HL-60/S4 (cell line): ENCODE measurements at regions not wholly inside any gene's neighbourhood (a gene's known extent, or its start where the extent isn't known, plus 50 kb on each side); places are given as distances from the start of the nearest gene placed in this dataset.
"Not testable (repeated sequence)": the region's sequence is repeated elsewhere in the genome, so short reads cannot be mapped to it uniquely, and the experiment has no call there.

Experiments used
- in situ Hi-C: fragments of 300-500 bp; cut with MboI; formaldehyde crosslinking; loops from 2 replicates; pipeline ENCODE4 v1.14.3; 2022; ENCODE audit warnings: low sequenced_read_pairs

- in situ Hi-C loops, result no loop called here
These were observed 199.0 kb downstream of the RNF144B start for GRCh38 chr6:18586133-18586532.

DNA sequence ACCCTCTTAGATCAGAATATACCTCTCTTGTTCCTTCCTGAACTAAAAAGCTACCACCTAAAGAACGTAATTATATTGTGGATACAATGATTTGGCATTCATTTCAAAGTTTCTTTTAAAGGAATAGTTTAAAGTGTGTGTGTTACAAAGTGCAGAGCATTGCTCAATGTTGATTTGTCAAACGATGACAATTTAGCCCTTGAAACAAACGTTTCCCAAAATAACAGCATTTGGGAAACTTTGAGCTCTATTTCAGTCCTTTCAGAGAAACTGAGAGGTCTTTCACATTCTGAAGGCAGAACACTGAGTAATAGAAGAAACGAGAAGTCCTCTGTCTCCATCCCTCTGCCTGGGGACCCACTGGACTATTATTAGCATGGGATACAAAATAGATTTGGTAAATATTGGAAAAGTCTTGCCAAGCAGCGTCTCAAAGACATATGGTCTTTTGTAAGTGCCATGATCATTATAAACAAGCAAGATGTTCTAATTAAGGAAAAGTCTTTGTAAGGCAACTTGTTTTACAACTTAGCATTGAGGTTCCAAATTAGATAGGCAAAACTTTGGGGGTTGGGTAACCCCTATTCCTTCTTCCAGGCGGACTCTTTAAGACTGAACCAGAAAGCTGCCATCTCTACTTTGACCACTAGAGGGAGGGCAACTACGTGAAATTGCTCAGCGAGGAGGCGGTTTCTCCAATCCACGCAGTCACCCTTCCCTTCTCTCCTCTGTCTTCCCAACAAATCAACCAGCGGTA, 208.8 kb downstream of the RNF144B start:
- in situ Hi-C loops, result no loop called here

DNA sequence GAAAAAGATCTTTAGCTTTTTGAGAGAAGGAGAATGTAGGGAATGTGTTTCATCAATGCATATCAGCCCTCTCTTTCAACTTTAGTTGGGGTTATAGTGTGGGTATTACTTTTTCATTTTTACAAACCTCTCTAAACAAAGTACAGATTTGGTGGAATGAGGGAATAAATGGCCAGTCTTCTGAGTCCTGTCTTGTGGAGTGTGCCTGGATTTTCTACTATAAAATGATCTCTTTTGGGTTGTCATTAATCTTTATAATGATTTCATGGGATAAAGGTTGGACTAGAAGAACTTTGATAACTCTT, 209.3 kb downstream of the RNF144B start:
- in situ Hi-C loops, result no loop called here

DNA sequence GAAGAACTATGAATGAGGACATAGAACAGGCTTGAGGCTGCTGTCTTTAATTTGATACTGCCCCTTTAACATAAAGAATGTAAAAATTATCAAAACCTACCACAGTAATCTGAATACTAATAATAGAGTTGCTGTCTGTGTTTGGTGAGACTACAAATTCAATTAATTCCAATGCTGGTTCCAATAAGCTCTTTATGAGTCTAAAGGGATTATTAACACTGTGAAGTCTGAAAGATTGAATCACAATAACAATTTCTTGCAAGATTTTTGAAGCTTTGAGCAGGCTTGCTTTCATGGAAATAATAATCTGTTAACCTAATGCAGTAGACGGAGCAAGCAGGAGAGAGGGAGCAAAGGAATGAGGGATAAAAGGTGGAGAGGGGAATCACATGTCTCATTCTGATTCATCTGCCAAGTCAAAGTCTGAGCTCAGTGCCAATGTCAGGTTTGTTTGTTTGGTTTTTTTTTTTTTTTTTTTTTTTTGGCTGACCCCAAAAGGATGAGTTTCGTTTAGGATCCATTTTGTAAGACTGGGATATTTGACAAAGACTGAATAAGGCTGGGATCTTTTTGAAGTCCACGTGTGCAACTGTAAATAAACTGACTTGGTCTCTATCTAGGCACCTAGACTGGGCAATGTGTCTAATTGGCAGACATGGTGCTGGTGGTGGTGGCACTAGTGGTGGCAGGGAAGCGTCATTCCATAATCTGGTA, 211.6 kb downstream of the RNF144B start:
- in situ Hi-C loops, result no loop called here

GRCh38 chr6:18600255-18600654, 213.1 kb downstream of the RNF144B start:
- in situ Hi-C loops, result no loop called here

DNA sequence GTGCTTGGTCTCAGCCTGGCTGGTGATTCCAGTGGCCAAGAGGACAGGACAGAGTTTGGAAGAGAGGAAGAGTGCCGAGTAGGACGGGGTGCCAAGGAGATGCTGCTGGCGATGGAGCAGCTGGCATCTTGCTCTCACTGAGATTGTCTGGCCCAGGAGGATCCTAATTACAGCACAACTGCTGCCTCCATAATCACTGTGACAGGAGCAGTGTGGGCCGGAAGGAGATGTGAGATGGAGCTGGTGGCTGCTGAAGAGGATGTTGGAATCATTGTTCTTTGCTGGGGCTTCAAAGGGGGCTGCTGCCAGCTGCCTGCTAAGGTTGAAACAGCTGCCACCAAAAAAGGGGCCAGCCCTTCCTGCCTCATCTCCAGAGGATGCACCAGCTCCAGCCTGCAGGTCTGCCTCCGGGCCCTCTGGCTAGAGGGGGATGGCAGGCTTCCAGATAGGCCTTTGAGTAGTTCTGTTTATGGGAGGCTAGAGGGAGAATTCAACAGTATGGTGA, 214.4 kb downstream of the RNF144B start:
- in situ Hi-C loops, result no loop called here

GRCh38 chr6:18602931-18603330, 215.8 kb downstream of the RNF144B start:
- in situ Hi-C loops, result no loop called here

- in situ Hi-C loops, result no loop called here
These were observed 216.2 kb downstream of the RNF144B start for GRCh38 chr6:18603361-18603760.

DNA sequence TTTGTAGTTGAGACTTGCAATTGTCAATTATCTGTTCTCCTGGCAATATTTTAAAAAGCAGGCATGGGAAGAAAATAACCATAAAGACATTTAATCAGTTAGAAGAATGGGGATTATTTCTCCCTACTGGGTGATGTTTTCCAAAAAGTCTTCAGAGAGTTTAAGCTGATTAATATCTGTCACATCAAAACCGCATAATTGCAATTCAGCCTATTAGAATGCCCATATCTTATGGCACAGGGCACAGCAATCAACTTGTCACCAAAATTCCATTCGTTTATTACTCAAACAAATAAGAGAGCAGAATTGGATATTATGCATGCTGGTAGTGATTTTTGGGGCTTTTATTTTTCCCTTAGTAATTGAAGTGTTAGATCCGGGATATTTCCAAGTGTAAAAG, 218.7 kb downstream of the RNF144B start:
- in situ Hi-C loops, result no loop called here

- in situ Hi-C loops, result no loop called here
These were observed 222.6 kb downstream of the RNF144B start for GRCh38 chr6:18609715-18610114.

DNA sequence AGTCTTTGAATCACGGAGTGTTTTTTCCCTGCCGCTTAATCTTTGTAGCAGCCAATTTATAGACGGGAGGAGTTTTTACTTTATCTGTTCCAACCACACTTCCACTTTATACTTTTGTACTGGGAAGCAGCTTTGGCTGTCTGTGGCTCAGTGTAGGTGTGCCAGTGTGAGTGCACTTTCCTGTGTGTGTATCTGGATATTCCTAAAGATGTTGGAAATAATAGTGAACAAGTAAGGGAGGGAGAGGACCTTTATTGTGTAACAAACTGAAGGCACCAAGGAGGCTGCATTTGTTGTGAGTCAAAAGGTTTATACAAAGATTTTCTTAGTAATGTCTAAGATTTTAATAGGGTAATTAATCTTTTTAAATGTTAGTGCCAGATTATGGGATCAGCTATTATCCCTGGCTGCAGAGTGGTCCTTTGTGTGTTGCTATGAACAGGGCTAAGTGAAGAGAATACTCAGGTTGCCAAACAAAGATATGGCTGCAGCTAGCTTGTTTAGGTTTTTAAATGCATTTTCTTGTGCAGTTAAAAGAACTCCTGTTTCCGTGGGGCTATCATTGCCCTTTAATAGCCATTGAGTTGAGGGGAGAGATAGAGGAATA, 226.3 kb downstream of the RNF144B start:
- in situ Hi-C loops, result no loop called here

DNA sequence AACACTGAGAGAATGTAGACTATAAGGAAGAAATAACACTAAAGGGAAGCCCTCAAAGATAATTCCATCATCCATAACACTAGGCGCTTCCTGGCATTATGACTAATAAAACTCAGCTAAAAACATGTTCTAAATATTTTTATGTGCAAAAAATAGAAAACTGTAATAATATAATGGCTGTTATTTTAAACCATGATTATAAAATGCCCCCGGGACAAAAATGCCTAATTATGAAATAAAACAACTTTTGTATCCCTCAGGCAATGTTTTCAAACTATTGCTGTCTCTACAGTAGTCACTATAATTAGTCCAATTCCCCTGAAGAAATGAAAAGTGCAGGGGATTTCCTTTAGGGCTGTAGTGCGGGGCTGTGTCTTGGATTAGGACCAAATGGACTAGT, 242.4 kb downstream of the RNF144B start:
- in situ Hi-C loops, result no loop called here

- in situ Hi-C loops, result no loop called here
These were observed 245.7 kb downstream of the RNF144B start for GRCh38 chr6:18632670-18633410.

GRCh38 chr6:18634912-18635311, 247.8 kb downstream of the RNF144B start:
- in situ Hi-C loops, result no loop called here

DNA sequence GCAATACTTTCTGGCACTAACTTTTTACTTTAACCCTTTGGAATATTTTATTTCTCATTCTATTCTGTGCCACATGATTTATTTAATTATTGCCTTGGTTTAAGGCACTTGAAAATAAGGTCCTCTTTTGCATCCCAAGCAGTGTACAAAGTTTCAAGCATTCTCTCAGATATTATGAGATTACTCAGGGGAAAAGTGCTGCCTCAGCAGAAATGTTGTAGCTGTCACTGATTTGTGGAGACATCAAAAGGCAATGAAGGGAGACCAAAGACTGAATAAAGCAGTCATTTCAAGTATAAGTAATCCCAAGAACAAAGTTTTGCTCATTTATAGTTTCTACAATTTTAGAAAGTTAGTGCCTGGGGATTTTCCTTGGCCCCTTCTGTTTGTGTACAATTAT, 253.0 kb downstream of the RNF144B start:
- in situ Hi-C loops, result no loop called here

GRCh38 chr6:18640754-18641153, 253.6 kb downstream of the RNF144B start:
- in situ Hi-C loops, result no loop called here

DNA sequence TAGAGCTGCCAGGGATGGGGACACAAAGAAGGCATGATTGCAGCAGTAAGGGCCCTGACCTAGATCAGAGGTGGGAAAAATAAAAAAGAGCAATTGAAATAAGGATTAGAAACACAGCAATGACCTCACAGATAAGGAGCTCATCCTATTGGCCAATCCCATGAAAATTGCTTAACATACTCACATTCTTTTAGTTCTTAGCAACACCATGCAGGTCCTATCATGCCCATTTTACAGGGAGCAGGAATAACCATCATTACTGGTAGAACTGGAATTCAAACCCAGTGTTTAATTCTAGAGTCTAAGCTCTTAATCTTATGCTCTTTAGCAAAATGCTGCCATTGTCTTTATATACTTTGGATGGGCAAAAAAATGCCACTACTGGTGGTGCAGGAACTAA, 267.7 kb downstream of the RNF144B start:
- in situ Hi-C loops, result no loop called here

DNA sequence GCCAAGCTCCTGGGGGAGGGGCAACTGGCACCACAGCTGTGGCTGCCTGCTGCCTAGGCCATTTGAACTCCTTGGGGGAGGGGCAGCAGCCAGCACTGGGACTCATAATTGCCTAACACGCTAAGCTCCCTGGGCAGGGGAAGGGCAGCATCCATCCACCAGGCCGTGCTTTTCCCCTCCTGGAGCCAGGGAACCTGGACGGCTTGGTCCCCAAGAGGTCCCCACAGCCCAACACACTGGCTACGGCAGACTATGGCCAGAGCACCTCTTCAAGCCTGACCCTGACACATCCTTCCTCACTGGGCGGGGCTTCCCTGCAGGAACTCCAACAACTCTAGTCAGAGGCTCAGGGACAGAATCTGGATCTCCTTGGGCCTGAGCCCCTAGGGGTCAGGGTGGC, 269.4 kb downstream of the RNF144B start:
- in situ Hi-C loops, result no loop called here

DNA sequence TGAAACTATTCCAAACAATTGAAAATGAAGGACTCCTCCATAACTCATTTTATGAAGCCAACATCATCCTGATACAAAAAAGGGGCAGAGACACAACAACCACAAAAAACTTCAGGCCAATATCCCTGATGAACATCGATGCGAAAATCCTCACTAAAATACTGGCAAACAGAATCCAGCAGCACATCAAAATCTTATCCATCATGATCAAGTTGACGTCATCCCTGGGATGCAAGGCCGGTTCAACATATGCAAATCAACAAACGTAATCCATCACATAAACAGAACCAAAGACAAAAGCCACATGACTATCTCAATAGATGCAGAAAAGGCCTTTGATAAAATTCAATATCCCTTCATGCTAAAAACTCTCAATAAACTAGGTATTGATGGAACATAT, 272.8 kb downstream of the RNF144B start:
- in situ Hi-C loops, result not testable (repeated sequence)

- in situ Hi-C loops, result no loop called here
These were observed 275.9 kb downstream of the RNF144B start for GRCh38 chr6:18663011-18663410.

DNA sequence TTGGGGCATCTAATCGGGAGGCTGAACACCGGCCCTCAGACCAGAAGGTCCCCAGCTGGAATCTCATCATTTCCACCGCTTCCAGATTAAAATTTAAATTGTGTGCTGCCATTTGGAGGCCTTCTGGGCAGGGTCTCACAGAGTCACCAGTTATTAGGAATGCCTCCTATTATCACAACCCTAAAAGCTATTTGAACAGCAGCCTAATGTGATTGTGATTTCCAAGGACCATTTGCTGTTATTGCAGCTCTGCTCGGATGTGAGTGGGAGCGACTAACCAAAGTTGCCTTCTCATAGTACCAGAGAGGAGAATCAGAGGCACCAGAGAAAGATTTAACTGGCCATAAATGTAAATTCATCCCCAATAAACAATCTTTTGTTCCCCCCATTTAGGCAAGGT, 277.3 kb downstream of the RNF144B start:
- in situ Hi-C loops, result no loop called here
